Skin epidermis (tissue), 12 donors: ENCODE measurements at regions not wholly inside any gene's neighbourhood (a gene's known extent, or its start where the extent isn't known, plus 50 kb on each side); places are given as distances from the start of the nearest gene placed in this dataset.

Source experiments
- H3K27ac ChIP-seq, 21 experiments: fragments of 200-600 bp; sonication (generic) in 11 of 21; one replicate each; pipeline ENCODE4 v1.5.0; 2020; ENCODE audit warnings: mild to moderate bottlenecking in 3 of 21, inconsistent platforms in 2 of 21, moderate library complexity in 2 of 21
- H3K4me3 ChIP-seq, 7 experiments: fragments of 200-600 bp; sonication (generic) in 2 of 7; one replicate each; pipeline ENCODE4 v1.5.0; 2020; ENCODE audit warnings: inconsistent platforms in 2 of 7, mild to moderate bottlenecking in 2 of 7, moderate library complexity in 1 of 7

DNA sequence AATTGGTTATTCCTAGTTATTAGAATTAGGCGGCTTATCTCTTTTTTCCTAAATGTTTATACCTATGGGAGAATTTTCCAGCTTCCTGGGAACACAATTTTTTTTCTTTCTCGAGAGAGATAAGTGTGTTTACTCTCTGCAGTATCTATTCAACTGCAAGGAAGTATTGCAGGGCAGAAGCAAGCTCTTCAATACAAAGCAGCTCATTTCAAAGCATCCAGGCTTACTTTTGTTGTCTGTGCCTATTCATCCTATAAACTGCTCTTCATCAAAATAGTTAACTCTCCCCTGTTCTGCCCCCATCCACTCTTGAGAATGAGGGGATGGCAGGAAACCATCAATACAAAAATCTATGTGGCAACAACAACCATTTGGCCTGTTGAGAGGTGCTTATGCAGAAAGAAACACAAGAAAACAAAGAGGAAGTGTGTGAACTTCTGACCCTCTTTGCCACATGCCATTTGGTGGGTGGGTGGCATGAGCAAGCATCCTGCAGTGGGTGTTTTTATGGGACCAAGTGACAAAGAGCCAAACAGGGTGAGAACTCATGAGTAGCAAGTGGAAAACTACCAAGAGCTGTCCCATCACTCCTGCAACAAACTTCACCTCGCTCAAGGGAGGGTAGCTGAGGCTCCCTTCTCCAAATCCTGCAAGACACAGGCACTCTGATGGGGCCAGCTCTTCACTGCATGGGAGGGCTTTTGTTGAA is 50.6 kb upstream of the MRPS6 start:
- Histone ChIP-seq H3K4me3 (no peak overlapping the region), H3K27ac (no peak overlapping the region)

DNA sequence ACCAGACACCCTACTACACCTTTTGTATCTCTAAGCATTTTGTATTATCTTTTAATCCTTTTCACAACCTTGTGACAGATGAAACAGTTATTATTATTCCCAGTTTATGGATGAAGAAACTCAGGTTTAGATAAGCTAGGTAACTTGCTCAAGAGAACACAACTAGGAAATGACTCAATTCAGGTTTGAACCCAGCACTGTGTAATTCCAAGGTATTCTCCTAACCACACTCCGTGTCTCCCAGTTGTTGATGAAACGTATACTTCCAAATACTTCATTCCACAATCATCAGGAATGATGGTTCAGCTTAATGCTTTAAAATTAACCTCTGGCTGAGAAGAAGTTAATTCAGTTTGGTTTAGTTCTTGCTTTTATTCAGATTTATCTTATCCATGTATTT is 51.7 kb upstream of the MRPS6 start:
- H3K4me3 ChIP-seq, result no peak overlapping the region
- H3K27ac ChIP-seq, result no peak overlapping the region

DNA sequence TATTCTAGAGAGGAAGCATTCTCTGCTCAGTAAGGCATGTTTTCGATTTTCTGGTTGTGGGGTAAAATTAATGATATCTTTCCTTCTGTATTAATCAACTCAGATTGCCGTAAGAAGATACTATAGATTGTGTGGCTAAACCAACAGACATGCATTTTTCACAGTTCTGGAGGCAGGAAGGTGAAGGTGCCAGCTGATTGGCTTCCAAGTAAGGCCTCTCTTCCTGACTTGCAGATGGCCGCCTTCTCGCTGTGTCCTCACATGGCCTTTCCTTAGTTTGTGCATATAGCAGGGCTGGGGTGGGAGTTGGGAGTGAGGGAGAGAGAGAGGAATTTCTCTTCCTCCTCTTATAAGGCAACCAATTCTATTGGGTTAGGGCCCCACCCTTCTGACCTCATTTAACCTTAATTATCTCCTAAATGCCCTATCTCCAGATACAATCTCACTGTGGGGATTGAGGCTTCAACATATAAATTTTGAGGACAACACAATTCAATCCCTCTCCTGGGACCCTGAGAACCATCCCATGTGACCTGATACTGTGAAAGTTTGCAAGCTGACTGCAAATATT is 52.3 kb upstream of the MRPS6 start:
- Histone ChIP-seq H3K4me3 (no peak overlapping the region), H3K27ac (no peak overlapping the region)

- Histone ChIP-seq H3K4me3 (no peak overlapping the region), H3K27ac (no peak overlapping the region)
These were observed 53.2 kb upstream of the MRPS6 start for GRCh38 chr21:34020005-34020847.

DNA sequence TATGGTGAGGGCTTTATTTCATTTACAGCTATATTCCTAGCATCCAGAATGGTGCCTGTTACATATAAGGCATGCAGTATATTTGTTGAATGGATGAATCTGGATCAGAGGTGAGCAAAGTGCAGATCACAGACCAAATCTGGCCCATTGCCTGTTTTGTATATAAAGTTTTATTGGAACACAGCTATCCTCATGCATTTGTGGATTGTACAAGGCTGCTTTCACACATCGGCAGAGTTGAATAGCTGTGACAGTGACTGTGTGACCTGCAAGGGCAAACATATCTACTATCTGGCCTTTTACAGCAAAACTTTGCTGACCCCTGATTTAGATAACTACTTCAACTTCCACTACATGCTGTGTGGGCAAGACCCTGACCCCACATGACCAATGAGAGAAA is 54.0 kb upstream of the MRPS6 start:
- Histone ChIP-seq H3K27ac (no peak overlapping the region), H3K4me3 (no peak overlapping the region)

DNA sequence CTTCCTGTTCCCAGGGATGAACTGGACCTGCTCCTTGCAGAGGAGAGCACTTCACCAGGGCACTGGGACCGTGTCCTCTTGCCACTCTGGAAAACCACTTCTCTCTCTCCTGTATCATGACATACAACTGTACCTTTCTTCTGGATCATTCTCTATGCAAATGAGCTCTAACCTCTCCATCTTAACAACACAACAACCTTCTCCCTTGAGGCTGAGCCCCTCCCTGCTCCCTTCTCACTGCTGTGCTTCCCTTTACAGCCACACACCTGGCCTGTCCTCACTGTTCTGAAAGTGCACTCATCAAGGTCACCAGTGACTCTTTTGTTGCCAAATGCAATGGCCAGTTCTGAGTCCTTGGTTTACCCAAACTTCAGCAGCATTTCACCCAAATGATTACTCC is 54.5 kb upstream of the MRPS6 start:
- H3K27ac ChIP-seq, result no peak overlapping the region
- no peak overlapping the region for H3K4me3 ChIP-seq

DNA sequence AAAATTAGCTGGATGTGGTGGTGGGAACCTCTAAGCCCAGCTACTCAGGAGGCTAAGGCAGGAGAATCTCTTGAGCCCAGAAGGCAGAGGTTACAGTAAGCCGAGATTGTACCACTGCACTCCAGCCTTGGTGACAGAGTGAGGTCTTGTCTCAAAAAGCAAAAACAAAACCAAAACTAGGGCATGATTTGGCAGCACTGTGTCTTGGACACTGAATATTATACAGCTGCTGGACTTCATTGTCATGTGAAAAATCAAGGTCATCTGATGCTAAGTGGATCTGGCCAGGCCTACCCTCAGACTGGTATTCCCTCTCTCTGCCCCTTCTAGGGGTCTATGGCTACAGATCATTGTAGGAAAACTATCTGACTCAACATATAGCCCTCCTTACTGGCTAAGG is 55.2 kb upstream of the MRPS6 start:
- Histone ChIP-seq H3K27ac (no peak overlapping the region), H3K4me3 (no peak overlapping the region)

DNA sequence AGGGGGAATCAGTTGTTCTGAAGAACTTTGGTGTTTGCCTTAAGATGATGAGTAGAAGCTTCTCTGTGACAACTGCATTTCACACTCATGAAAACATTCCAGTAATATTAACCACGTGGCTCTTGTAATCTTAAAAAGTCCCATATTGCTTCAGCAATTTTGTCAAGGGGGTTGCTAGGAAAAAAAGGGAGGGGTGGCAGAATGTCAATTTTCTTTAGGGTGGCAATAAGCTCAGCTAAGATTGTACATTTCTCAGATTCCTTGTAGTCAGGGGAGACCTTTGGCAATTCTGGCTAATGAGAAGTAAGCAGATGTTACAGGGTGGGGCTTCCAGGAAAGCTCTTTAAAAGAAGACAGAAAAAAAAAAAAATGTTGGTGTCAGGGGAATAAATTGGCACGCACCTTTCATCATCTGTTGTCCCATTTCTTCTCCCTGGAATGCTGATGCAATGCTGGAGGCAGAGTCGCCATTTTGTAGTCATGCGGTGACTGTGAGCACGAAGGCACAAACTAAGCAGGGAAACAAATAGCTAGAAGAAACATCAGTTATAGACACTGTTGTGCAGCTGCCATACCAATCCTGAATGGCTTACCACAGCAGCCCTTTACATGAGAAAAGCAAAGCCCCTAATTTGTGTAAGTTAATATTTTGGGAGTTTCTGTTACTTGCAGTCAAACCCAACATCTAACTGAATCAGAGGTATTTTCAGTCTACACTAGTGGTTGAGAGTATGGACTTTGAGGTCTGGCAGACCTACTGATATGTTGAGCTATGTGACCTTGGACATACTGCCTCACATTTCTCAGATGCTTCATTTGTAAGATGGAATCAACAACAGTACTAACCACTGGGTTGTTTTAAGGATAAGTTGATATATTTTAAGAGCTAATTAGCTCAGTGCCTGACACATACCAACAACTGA is 56.1 kb upstream of the MRPS6 start:
- Histone ChIP-seq H3K4me3 (no peak overlapping the region), H3K27ac (no peak overlapping the region)

- no peak overlapping the region for H3K27ac ChIP-seq
- H3K4me3 ChIP-seq, result no peak overlapping the region
These were observed 60.7 kb upstream of the MRPS6 start for GRCh38 chr21:34012640-34013039.

DNA sequence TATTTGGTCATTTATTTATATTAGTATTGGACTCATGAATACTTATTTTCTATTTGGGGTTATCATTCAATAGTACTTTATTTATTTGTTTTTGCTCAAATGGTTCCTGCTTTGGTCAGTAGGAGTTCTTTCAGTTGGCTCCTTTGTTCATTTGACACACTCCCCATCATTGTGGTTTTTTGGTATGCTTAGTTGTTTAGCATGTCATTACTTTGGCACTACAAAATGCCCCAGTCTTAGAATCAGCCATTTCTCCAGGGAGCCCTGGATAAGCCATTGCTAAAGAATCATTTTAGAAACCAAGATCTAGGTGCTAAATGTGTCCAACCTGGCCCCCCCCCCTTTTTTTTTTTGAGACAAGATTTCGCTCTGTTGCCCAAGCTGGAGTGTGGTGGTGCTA is 61.7 kb upstream of the MRPS6 start:
- no peak overlapping the region for H3K27ac ChIP-seq
- H3K4me3 ChIP-seq, result no peak overlapping the region

DNA sequence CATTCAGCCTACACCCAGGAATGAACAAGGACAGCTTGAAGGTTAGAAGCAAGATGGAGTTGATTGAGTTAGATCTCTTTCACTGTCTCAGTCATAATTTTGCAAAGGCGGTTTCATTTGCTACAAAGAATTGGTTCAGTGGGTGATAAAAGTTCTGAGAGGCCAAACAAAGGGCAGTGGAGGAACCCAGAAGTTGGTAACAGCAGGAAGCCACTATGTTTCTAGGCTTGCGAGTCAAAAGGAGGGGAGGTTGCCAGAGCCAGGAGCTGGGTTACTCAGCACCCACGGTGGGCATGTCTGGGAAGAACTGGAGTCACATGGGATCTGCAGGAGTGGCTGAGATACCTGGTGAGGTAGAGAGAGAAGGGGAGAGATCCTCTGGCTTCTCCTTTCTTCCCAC is 64.2 kb upstream of the MRPS6 start:
- H3K27ac ChIP-seq, result no peak overlapping the region
- no peak overlapping the region for H3K4me3 ChIP-seq

- no peak overlapping the region for H3K4me3 ChIP-seq
- no peak overlapping the region for H3K27ac ChIP-seq
These were observed 64.8 kb upstream of the MRPS6 start for GRCh38 chr21:34008618-34009017.

DNA sequence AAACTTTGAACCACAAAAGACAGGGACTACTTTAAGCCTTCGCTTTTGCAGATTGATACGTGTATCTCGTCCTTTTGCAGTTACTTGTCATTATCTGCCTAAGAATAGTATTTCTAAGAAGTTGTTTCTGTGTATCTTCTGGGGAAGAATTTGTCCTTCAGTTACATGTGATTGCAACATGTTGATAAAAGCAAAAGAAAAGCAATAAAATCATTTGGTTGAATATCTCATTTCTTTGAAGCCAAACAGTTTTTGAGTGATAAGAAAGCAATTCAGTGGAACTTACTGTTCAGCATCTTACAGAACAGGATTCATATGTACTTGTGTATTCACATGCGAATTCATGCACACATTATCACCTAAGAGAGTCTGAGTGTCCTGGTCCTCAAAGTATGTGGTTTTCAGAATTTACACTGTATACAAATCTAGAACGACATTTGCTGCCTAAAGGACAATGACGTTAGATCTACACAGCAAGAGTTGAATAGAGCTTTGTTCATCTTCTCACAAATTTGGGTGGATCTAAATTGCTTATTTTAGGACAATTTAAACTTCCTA is 66.7 kb upstream of the MRPS6 start:
- H3K4me3 ChIP-seq, result no peak overlapping the region
- H3K27ac ChIP-seq, result no peak overlapping the region

DNA sequence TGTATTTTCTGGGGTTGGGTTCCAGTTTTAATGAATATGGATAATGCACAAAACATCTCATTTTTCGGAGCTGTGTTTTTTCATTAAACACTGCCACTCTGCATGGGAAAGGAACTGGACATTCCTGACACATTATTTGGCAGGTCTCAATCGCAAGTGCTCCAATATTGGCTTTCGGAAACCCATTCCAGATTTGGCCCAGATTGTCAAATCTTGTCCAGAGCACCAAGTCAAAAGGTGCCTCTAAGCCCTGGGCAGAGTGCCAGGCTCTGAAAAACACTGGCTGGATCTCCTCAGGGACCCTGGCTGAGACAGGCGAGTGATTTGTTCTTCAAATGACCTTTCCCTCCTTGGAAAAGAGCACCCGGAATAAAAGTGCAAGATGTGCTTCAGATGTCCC is 68.4 kb upstream of the MRPS6 start:
- H3K27ac ChIP-seq, result no peak overlapping the region

DNA sequence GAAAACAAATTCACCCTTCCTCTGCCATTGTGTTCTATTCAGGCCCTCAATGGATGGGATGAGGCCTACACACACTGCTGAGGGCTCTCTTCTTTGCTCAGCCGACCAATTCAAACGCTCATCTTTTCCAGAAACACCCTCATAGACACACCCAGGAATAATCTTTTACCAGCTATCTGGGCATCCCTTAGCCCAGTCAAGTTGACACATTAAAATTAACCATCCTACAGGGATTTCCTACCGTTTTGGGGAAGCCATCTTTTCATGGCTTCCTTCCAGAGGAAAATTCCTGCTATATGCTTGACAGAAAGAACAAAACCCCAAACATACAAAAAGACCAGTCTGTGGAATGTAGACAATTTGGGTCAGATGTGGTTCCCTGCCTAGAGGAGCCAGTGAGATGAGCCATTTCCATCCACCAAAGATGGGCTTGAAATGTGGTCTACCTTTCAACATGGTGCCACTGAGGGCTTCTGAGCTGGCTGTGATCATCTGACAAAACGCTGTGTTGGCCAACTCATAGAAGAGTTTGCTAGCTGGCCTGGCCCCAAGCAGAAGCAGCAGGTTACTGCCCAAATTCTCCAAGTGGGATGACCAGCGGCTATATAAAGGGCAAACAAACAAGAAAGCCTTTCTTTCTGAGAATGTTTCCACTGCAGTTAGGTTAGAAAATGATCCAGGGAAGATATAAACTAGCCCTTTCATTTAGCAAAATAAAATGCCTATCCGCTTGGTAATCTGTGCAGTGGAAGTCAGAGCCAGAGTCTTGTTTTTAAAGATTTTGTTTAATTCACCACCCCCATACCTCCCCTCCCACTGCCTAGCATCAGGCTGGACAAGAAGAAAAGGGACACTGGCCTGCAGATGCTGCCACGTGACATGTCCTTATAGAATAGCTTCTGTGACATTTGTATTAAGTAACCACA is 69.1 kb upstream of the MRPS6 start:
- H3K27ac ChIP-seq, result no peak overlapping the region
- no peak overlapping the region for H3K4me3 ChIP-seq

More for the DNA sequence above, 68.4 kb upstream of the MRPS6 start:
- no peak overlapping the region for H3K4me3 ChIP-seq

GRCh38 chr21:34003428-34003827 is 70.0 kb upstream of the MRPS6 start:
- no peak overlapping the region for H3K27ac ChIP-seq
- no peak overlapping the region for H3K4me3 ChIP-seq

- Histone ChIP-seq H3K4me3 (no peak overlapping the region), H3K27ac (no peak overlapping the region)
These were observed 73.0 kb upstream of the MRPS6 start for GRCh38 chr21:34000375-34000774.

- H3K27ac ChIP-seq, result no peak overlapping the region
These were observed 74.6 kb upstream of the MRPS6 start for GRCh38 chr21:33998809-33999208.

GRCh38 chr21:33998402-33998801 is 75.0 kb upstream of the MRPS6 start:
- no peak overlapping the region for H3K4me3 ChIP-seq
- H3K27ac ChIP-seq, result no peak overlapping the region

More at GRCh38 chr21:33998809-33999208, 74.6 kb upstream of the MRPS6 start:
- no peak overlapping the region for H3K4me3 ChIP-seq
